Epithelial cell of esophagus (primary cell): ENCODE measurements at regions not wholly inside any gene's neighbourhood (a gene's known extent, or its start where the extent isn't known, plus 50 kb on each side); places are given as distances from the start of the nearest gene placed in this dataset.
"Not testable (repeated sequence)": the region's sequence is repeated elsewhere in the genome, so short reads cannot be mapped to it uniquely, and the experiment has no call there.

ENCODE experiments used
- DNase-seq: peaks from one replicate; pipeline ENCODE4 v3.0.0; 2010; ENCODE audit warnings: low read depth
- H3K4me3 ChIP-seq: 2 replicates; pipeline ENCODE4 v1.5.1; 2011; ENCODE audit warnings: mild to moderate bottlenecking, low read length, control low read depth
- TF ChIP-seq, protein P1 (sequence below): IDR thresholded peaks from 2 replicates; pipeline ENCODE4 v1.5.1; 2011; ENCODE audit warnings: low read depth, mild to moderate bottlenecking, low read length, control low read depth, inconsistent platforms; ENCODE audit not compliant: insufficient read depth; ENCODE audit errors: missing control alignments

DNA sequence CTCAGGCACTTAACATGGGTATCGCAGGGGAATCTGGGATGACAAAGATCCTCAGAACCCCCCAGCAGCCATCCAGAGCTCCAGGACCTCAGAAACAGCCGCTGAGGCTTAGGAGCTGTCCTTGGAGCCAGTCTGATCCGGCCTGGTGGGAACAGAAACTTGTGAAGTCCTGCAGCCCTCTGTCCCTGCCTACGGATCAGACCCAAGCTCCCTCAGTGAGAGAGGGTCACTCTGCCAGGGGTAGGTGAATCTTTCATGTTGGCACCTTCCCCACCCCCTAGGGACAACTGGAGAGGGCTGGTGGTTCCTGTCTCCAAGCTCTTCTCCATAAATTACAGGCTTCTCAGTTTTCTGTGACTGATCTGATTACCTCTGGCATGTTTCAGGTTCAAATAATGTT is 122.3 kb downstream of the TLR5 start:
- no peak overlapping the region for H3K4me3 ChIP-seq
- DNase-seq: no peak
- TF ChIP-seq, protein P1, sequence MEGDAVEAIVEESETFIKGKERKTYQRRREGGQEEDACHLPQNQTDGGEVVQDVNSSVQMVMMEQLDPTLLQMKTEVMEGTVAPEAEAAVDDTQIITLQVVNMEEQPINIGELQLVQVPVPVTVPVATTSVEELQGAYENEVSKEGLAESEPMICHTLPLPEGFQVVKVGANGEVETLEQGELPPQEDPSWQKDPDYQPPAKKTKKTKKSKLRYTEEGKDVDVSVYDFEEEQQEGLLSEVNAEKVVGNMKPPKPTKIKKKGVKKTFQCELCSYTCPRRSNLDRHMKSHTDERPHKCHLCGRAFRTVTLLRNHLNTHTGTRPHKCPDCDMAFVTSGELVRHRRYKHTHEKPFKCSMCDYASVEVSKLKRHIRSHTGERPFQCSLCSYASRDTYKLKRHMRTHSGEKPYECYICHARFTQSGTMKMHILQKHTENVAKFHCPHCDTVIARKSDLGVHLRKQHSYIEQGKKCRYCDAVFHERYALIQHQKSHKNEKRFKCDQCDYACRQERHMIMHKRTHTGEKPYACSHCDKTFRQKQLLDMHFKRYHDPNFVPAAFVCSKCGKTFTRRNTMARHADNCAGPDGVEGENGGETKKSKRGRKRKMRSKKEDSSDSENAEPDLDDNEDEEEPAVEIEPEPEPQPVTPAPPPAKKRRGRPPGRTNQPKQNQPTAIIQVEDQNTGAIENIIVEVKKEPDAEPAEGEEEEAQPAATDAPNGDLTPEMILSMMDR: no peak

DNA sequence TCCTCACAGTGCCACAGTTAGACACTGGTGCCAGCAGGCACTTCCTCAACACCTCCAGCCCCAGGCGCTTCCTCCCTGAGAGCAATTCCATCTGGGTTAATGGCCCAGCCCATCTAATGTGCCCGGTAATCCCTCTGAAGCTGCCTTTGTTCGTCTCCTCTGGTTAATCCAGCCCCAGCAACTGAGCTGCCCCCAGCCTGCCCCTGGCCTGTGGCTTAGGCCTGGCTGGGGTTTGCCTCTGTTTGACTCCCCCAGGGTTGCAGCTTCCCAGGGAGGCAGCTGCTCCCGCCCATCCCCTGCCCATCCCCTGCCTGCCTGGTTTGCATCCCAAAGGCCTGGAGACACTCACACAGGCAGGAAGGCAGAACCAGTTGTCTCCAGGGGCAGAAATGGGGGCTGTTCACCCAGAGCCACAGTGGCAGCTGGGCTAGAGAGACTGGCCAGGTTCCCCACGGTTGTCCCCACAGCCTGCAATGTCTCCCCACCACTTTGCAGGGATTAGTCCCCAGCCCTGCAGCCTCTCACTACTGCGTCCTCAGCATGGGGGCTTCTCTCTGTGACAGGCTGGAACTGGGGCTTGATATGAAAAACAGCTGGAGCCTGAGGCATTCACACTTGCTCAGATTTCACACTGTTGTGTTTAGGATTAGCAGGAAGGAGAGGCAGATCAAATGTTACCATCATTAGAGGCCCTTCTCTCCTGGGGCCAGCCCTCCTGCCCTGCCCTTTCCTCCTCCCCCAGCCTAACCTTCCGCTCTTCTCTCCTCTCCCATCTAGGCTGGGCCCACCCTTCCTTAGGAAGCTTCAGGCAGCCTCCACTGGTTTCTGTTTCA is 120.2 kb downstream of the TLR5 start:
- no peak overlapping the region for H3K4me3 ChIP-seq
- TF ChIP-seq, protein P1: no peak
- peak; percentile 27 for DNase-seq

DNA sequence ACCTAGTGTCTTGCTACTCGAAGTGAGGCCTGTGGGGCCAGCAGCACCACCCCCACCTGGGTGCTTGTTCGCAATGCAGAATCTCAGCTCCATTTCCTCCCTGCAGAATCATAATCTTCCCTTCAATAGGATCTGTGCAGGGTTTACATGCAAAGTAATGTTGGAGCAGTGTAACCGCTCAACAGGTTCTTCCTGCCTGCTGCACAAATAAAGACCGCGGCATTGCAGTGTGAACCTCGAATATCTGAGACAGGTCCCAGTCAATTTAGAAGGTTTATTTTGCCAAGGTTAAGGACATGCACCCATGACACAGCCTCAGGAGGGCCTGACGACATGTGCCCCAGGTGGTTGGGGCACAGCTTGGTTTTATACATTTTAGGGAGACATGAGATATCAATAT is 119.2 kb downstream of the TLR5 start:
- DNase-seq: no peak
- H3K4me3 ChIP-seq: no peak overlapping the region
- TF ChIP-seq, protein P1: no peak

DNA sequence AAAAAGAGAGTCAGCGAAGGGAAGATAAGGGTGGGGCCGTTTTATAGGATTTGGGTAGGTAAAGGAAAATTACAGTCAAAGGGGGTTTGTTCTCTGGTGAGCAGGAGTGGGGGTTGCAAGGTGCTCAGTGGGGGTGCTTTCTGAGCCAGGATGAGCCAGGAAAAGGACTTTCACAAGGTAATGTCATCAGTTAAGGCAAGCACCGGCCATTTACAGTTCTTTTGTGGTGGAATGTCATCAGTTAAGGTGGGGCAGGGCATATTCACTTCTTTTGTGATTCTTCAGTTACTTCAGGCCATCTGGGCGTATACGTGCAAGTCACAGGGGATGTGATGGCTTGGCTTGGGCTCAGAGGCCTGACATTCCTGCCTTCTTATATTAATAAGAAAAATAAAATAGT is 118.6 kb downstream of the TLR5 start:
- DNase-seq, H3K4me3 ChIP-seq: not testable (repeated sequence)

DNA sequence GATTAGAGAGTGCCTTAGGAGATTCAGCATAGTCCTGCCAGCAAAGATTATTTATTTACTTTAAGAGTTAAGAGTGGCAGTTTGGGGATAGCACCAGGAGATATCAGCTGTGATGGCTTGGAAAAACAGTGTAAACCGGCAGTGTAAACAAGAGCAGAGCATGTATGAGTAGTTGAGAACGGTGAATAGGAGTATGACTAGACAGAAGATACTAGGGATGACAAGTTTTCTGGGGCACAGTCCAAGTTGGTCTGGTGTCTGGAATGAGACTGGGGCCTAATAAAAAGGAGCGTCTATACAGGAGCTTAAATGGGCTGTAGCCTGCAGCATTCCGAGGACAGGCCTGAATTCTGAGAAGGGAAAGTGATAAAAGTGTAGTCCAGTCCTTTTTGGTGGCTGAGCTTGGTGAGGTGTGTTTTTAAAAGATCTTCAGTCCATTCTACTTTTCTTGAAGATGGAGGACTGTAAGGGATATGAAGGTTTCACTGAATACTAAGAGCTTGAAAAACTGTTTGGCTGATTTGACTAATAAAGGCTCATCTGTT is 117.8 kb downstream of the TLR5 start:
- not testable (repeated sequence) for H3K4me3 ChIP-seq, DNase-seq

DNA sequence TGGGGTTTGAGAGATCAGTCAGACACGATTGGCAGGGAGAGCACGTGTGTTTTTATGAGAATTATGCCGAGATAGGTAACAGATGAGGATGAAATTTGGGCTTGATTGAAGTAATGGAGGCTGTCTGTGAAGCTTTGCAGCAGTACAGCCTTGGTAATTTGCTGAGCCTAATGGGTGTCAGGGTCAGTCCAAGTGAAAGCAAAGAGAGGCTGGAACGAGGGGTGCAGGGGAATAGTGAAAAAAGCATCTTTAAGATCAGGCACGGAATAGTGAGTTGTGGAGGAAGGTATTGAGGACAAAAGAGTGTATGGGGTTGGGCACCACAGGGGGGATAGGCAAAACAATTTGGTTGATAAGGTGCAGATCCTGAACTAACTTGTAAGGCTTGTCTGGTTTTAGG is 116.4 kb downstream of the TLR5 start:
- DNase-seq, H3K4me3 ChIP-seq: not testable (repeated sequence)

DNA sequence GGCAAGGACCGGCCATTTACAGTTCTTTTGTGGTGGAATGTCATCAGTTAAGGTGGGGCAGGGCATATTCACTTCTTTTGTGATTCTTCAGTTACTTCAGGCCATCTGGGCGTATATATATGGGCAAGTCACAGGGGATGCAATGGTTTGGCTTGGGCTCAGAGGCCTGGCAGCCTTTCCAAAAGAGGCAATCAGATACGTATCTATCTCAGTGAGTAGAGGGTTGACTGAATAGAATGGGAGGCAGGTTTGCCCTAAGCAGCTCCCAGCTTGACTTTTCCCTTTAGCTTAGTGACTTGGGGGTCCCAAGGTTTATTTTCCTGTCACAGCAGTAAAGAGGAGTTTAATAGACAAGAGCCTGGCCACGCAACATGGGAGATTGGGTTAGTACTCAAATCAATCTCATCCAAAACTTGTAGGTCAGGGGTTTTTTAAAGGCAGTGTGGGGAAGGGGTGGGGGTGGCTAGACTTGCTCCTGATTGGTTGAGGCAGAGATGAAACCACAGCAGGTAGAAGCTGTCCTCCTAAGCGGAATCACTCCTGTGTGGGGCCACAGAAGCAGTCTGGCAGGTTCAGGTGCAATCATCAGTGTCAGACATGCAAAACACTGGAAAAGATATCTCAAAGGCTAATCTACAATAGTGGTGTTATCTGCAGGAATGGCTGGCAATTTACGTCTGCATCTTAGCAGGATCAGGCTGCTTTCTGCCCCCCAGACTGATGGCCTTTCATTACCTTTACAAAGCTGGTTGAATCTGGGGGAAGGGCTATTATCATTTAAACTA is 112.9 kb downstream of the TLR5 start:
- no peak for DNase-seq
- TF ChIP-seq, protein P1: no peak
- no peak overlapping the region for H3K4me3 ChIP-seq

DNA sequence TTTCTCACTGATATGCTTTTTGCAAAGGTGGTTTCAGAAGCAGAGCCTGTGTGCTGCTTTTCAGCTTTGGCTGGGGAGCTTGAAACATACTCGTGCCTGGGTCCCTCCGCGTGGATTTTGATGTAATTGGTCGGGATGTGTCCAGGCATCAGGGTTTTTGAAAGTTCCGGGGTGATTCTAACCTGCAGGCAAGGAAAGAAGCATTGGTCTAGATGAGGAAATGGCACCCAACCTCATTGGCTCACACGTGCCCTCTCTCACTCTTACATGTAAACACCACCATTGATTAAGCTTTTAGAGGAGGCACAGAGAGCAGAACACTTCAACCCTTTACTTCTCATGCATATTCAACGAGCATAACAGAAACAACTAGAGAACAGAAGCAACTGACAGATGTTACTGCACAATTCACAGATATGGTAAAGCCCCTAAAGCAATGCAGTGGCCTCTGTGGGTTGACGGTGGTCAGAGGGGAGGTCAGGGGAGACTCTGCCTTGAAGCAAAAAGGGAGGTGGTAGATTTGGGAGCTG is 112.1 kb downstream of the TLR5 start:
- TF ChIP-seq, protein P1: no peak
- no peak overlapping the region for H3K4me3 ChIP-seq
- no peak for DNase-seq
